ENCODE measurements at regions not wholly inside any gene's neighbourhood (a gene's known extent, or its start where the extent isn't known, plus 50 kb on each side); places are given as distances from the start of the nearest gene placed in this dataset.

DNA sequence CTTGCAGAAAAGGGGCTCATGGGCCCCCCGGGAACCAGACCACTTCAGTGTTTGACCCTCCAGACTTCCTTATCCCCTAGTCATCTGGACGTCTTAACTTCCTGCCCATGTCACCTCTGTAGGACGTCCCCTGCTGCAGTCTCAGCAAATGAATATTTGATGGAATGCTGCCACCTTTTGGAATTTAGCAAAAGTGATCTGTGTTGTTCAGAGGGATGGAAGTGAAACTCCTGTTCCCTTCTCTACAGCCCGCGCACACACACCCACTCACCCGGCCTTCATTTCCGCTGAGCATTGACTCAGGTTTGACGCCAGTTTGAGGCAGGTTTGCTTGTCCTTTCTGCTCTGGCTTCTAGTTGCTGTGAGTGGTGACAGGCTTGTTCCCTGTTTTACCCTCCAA lies 507.2 kb upstream of the EEF2KMT start:
- TF ChIP-seq ZNF701 (tag by site-specific recombination; IDR thresholded peaks at IDR 0.05) (no peak), ZNF777 (tag by site-specific recombination; IDR thresholded peaks at IDR 0.05; ENCODE audit: borderline replicate concordance) (no peak), ZNF10 (tag by site-specific recombination; IDR thresholded peaks at IDR 0.05) (no peak), ZFHX2 (tag by site-specific recombination; conservative IDR thresholded peaks at IDR 0.05) (peak; percentile 28; the same call in 1 of the 2 replicates), ZNF544 (tag by site-specific recombination; IDR thresholded peaks at IDR 0.05) (no peak), ZNF391 (tag by site-specific recombination; IDR thresholded peaks at IDR 0.05; ENCODE audit: borderline replicate concordance, low read depth) (no peak), PRDM1 (tag by site-specific recombination; IDR thresholded peaks at IDR 0.05) (no peak), ZSCAN23 (tag by site-specific recombination; IDR thresholded peaks at IDR 0.05) (no peak), ZBTB7A (tag by site-specific recombination; IDR thresholded peaks at IDR 0.05; ENCODE audit: low read depth) (no peak), ZFP3 (tag by site-specific recombination; IDR thresholded peaks at IDR 0.05; ENCODE audit: low read depth) (no peak), ZNF426 (tag by site-specific recombination; IDR thresholded peaks at IDR 0.05) (no peak), INSM2 (tag by site-specific recombination; IDR thresholded peaks at IDR 0.05) (no peak), ZNF600 (tag by site-specific recombination; IDR thresholded peaks at IDR 0.05) (no peak), PBX3 (CRISPR knock-in tag; IDR thresholded peaks at IDR 0.05) (no peak), ZNF433 (tag by site-specific recombination; IDR thresholded peaks at IDR 0.05; ENCODE audit: low read depth) (no peak), ZSCAN18 (tag by site-specific recombination; IDR thresholded peaks at IDR 0.05) (no peak), ZNF138 (tag by site-specific recombination; IDR thresholded peaks at IDR 0.05; ENCODE audit: borderline replicate concordance) (no peak), ZBTB44 (tag by site-specific recombination; IDR thresholded peaks at IDR 0.05) (no peak), ZSCAN4 (tag by site-specific recombination; IDR thresholded peaks at IDR 0.05) (no peak), ZNF654 (tag by site-specific recombination; IDR thresholded peaks at IDR 0.05; ENCODE audit: low read depth) (peak; percentile 26), EGR2 (tag by site-specific recombination; IDR thresholded peaks at IDR 0.05; ENCODE audit: low read depth) (0 out of 2 replicates have a peak, but pooled peaks have one; percentile 14), ZNF629 (tag by site-specific recombination; IDR thresholded peaks at IDR 0.05) (no peak)
- TF ChIP-seq, protein P1, sequence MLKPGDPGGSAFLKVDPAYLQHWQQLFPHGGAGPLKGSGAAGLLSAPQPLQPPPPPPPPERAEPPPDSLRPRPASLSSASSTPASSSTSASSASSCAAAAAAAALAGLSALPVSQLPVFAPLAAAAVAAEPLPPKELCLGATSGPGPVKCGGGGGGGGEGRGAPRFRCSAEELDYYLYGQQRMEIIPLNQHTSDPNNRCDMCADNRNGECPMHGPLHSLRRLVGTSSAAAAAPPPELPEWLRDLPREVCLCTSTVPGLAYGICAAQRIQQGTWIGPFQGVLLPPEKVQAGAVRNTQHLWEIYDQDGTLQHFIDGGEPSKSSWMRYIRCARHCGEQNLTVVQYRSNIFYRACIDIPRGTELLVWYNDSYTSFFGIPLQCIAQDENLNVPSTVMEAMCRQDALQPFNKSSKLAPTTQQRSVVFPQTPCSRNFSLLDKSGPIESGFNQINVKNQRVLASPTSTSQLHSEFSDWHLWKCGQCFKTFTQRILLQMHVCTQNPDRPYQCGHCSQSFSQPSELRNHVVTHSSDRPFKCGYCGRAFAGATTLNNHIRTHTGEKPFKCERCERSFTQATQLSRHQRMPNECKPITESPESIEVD (tag by site-specific recombination; IDR thresholded peaks at IDR 0.05), result no peak
- no peaks in the 10 kb centered on the region for H3K36me3 ChIP-seq (ENCODE audit: control insufficient read depth in 2 of 2, insufficient read depth in 1 of 2, low read length in 2 of 2)
- ChIA-PET POLR2A (no interaction called here), CTCF (no interaction called here)
- no peaks in the 10 kb centered on the region for H3K9me3 ChIP-seq (ENCODE audit: control insufficient read depth, insufficient read depth, low read depth, low read length)
- no peak overlapping the region for H3K4me3 ChIP-seq (ENCODE audit: low read depth, low read length)
- no peaks in the 10 kb centered on the region for H3K4me1 ChIP-seq (ENCODE audit: control insufficient read depth, insufficient read depth, low read length)
- no peak overlapping the region for H3K27ac ChIP-seq (ENCODE audit: extremely low read depth, low read depth, low read length)

Measured in HEK293 (cell line).